ENCODE measurements at regions not wholly inside any gene's neighbourhood (a gene's known extent, or its start where the extent isn't known, plus 50 kb on each side); places are given as distances from the start of the nearest gene placed in this dataset.

DNA sequence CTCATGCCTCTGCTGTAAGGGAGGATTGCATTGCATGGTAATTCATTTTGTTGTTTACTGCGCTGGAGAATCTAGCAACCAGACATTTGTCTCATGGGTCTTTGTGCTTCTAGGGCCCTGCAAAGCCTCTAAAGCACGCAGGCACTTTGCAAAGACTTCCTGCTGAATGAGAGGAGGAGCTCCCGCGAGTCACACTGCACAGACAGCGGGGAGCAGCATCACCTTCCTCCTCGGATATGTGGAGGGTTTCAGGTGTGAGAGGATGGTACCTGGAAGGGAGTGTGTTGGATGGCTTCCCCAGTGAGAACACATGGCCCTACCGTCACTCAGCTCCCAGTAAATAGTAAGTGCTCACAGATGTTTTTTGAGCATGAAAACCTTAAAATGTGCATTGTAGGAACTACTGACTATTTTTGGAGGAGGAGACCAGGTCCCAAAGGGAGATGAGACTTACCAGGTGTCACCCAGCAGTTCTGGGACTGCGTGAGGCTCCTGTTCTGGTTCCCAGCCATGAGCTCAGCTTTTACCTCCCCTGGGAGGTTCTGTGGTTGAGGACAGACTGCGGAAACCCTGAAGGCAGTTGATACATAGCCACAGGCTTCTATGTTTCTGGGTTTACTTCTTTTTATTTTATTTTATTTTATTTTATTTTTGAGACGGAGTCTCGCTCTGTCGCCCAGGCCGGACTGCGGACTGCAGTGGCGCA, 278.0 kb downstream of the FGF9 start:
- in situ Hi-C loops (cut with MboI; ENCODE audit: low sequenced_read_pairs): no loop called here
- no peaks in the 10 kb centered on the region for H3K79me1 ChIP-seq (ENCODE audit: low read depth in 1 of 2, low read length in 2 of 2)
- POLR2A ChIA-PET (ENCODE audit: unreplicated experiment): no interaction called here

More for the DNA sequence above, 278.0 kb downstream of the FGF9 start:
- DNase-seq (no peak), ATAC-seq (ENCODE audit: low read depth) (no peak)
- Histone ChIP-seq H2BK20ac (ENCODE audit: low read depth, low read length) (peak overlapping the region; percentile 84), H3K4ac (ENCODE audit: low read depth, low read length) (peak overlapping the region; percentile 69), H2AFZ (replicated peaks; ENCODE audit: low read length, poor library complexity) (no peak overlapping the region), H4K91ac (ENCODE audit: insufficient read depth, low read depth, low read length) (peak overlapping the region; percentile 50; the same call in 1 of the 2 replicates), H3K56ac (ENCODE audit: extremely low read depth, insufficient read depth, low read length) (no peak overlapping the region), H3K18ac (ENCODE audit: low read depth, low read length) (peak overlapping the region; percentile 68; the same call in 1 of the 2 replicates), H4K8ac (ENCODE audit: low read depth in 2 of 2, low read length in 2 of 2) (peak overlapping the region in 1 of 2 experiments; percentile 13; a peak in 1 of 4 replicates), H3K14ac (replicated peaks; ENCODE audit: low read depth, low read length) (0 out of 2 replicates have a peak overlapping the region, but pooled peaks have one; percentile 33), H4K5ac (ENCODE audit: low read depth, low read length) (peak overlapping the region; percentile 68; the same call in 1 of the 2 replicates), H3K23ac (ENCODE audit: low read depth, low read length) (no peak overlapping the region), H2BK120ac (ENCODE audit: low read depth, low read length) (peak overlapping the region; percentile 82), H2AK9ac (replicated peaks; ENCODE audit: low read depth, low read length, poor library complexity) (no peak overlapping the region), H4K20me1 (ENCODE audit: insufficient read depth, low read length) (no peaks in the 10 kb centered on the region), H3K27me3 (ENCODE audit: control insufficient read depth, insufficient read depth, low read length) (no peaks in the 10 kb centered on the region; the same call in 1 of the 2 replicates), H3K4me3 (ENCODE audit: insufficient read depth, low read depth, low read length) (no peak overlapping the region), H3K4me2 (ENCODE audit: low read depth, low read length) (no peak overlapping the region), H3K27ac (ENCODE audit: insufficient read depth, low read length) (no peak overlapping the region), H2AK5ac (ENCODE audit: low read depth, low read length) (peak overlapping the region; percentile 85; the same call in 1 of the 2 replicates), H3K9ac (ENCODE audit: low read depth, low read length) (no peak overlapping the region), H3K9me3 (ENCODE audit: control insufficient read depth, insufficient read depth, low read length) (peaks cover 18% of the 10 kb centered on the region), H3K9me1 (ENCODE audit: insufficient read depth, low read length) (no peaks in the 10 kb centered on the region), H3K36me3 (ENCODE audit: control insufficient read depth, insufficient read depth, low read length) (no peaks in the 10 kb centered on the region), H2BK5ac (ENCODE audit: low read depth, low read length, poor library complexity, severe bottlenecking) (no peak overlapping the region), H3K4me1 (ENCODE audit: control insufficient read depth, insufficient read depth, low read length) (peaks cover 5% of the 10 kb centered on the region), H2BK15ac (ENCODE audit: low read depth, low read length) (peak overlapping the region; percentile 43; the same call in 1 of the 3 replicates)
- intact Hi-C loops (cut with micrococcal nuclease) (no loop called here), dilution Hi-C loops (cut with HindIII; ENCODE audit: low sequenced_read_pairs, unreplicated experiment) (no loop called here)
- TF ChIP-seq RAD21 (IDR thresholded peaks at IDR 0.05; ENCODE audit: low read length) (no peak), SMC3 (IDR thresholded peaks at IDR 0.05; ENCODE audit: low read depth, low read length) (no peak), CHD1 (IDR thresholded peaks at IDR 0.05; ENCODE audit: low read depth, low read length) (no peak), FOS (IDR thresholded peaks at IDR 0.05; ENCODE audit: low read depth, low read length) (no peak), POLR2A (IDR thresholded peaks at IDR 0.05; ENCODE audit: low read depth, low read length) (no peak), CEBPB (IDR thresholded peaks at IDR 0.05; ENCODE audit: low read depth, low read length) (no peak), NFE2L2 (IDR thresholded peaks at IDR 0.05; ENCODE audit: low read depth, low read length) (no peak), MAZ (IDR thresholded peaks at IDR 0.05; ENCODE audit: borderline replicate concordance, low read depth, low read length) (no peak), BHLHE40 (IDR thresholded peaks at IDR 0.05; ENCODE audit: low read depth, low read length) (no peak)
- TF ChIP-seq, protein P1, sequence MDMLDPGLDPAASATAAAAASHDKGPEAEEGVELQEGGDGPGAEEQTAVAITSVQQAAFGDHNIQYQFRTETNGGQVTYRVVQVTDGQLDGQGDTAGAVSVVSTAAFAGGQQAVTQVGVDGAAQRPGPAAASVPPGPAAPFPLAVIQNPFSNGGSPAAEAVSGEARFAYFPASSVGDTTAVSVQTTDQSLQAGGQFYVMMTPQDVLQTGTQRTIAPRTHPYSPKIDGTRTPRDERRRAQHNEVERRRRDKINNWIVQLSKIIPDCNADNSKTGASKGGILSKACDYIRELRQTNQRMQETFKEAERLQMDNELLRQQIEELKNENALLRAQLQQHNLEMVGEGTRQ (IDR thresholded peaks at IDR 0.05; ENCODE audit: low read depth, low read length): no peak
- TF ChIP-seq, protein P2, sequence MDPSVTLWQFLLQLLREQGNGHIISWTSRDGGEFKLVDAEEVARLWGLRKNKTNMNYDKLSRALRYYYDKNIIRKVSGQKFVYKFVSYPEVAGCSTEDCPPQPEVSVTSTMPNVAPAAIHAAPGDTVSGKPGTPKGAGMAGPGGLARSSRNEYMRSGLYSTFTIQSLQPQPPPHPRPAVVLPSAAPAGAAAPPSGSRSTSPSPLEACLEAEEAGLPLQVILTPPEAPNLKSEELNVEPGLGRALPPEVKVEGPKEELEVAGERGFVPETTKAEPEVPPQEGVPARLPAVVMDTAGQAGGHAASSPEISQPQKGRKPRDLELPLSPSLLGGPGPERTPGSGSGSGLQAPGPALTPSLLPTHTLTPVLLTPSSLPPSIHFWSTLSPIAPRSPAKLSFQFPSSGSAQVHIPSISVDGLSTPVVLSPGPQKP (IDR thresholded peaks at IDR 0.05; ENCODE audit: borderline replicate concordance, low read depth, low read length): no peak
- no TSS peak for BruUV-seq (replicated peaks)
- CTCF ChIA-PET: no interaction called here
- WGBS, 2 experiments (ENCODE audit: extremely low coverage in 2 of 2, insufficient read length in 1 of 2): 90% methylated on average over 2 of the region's 15 CpGs; no CpG with 5 or more reads in 1 of the 2 experiments
